H1 (cell line): ENCODE measurements at regions not wholly inside any gene's neighbourhood (a gene's known extent, or its start where the extent isn't known, plus 50 kb on each side); places are given as distances from the start of the nearest gene placed in this dataset.

Experiments used
- CTCF ChIA-PET: fragments of 300-600 bp; sonication (Branson Sonifier 250); formaldehyde crosslinking; loops from one replicate; lab custom pipeline; 2021; ENCODE audit not compliant: partially characterized antibody; lab: Charles Lee
- POLR2A ChIA-PET: fragments of 300-600 bp; sonication (Branson Sonifier 250); formaldehyde crosslinking; loops from one replicate; lab custom pipeline; 2021; ENCODE audit warnings: inconsistent platforms; ENCODE audit not compliant: partially characterized antibody; lab: Charles Lee
- DNase-seq, 2 experiments: peaks; one replicate each; pipeline versions ENCODE4 v3.0.0 to v3.0.0-alpha.2; 2010 to 2022; ENCODE audit warnings: low spot score in 2 of 2, low read depth in 1 of 2, mixed read lengths in 1 of 2
- FAIRE-seq: peaks from 2 replicates; lab custom pipeline; 2011; peaks lifted over from hg19 to GRCh38; lab: Jason Lieb, UNC
- H2AFZ ChIP-seq: 2 replicates; pipeline ENCODE4 v1.8.1; 2012; ENCODE audit warnings: low read length, inconsistent platforms
- H2AK5ac ChIP-seq: 2 replicates; pipeline ENCODE4 v1.6.1; 2013; ENCODE audit warnings: low read depth, low read length
- H2BK120ac ChIP-seq: replicated peaks from 2 replicates; pipeline ENCODE3; 2013; ENCODE audit warnings: low read depth, low read length, inconsistent platforms
- H2BK12ac ChIP-seq: 2 replicates; pipeline ENCODE4 v1.6.1; 2013; ENCODE audit warnings: low read depth, low read length
- H2BK15ac ChIP-seq: 2 replicates; pipeline ENCODE4 v1.6.1; 2013; ENCODE audit warnings: low read length
- H2BK20ac ChIP-seq: 2 replicates; pipeline ENCODE4 v1.6.1; 2013; ENCODE audit warnings: low read length
- H2BK5ac ChIP-seq: 2 replicates; pipeline ENCODE4 v1.6.1; 2013; ENCODE audit warnings: low read depth, low read length
- H3K14ac ChIP-seq: 2 replicates; pipeline ENCODE4 v1.6.1; 2013; ENCODE audit warnings: inconsistent platforms; ENCODE audit not compliant: insufficient read length
- H3K18ac ChIP-seq: 2 replicates; pipeline ENCODE4 v1.6.1; 2013; ENCODE audit warnings: low read length; ENCODE audit errors: extremely low read depth
- H3K23ac ChIP-seq: 2 replicates; pipeline ENCODE4 v1.6.1; 2013; ENCODE audit warnings: inconsistent platforms; ENCODE audit not compliant: insufficient read length
- H3K23me2 ChIP-seq: 2 replicates; pipeline ENCODE4 v1.6.1; 2013; ENCODE audit warnings: low read depth, low read length
- H3K27ac ChIP-seq: 2 replicates; pipeline ENCODE4 v1.6.1; 2011; ENCODE audit warnings: low read depth, low read length, inconsistent platforms
- H3K27me3 ChIP-seq, 4 experiments: replicated peaks in 1 of 4; 1 replicate in 1 of 4; 2 replicates in 3 of 4; pipeline versions ENCODE4 v1.6.1 to v1.8.1; 2011 to 2013; ENCODE audit warnings: low read length in 3 of 4, mild to moderate bottlenecking in 3 of 4, inconsistent platforms in 2 of 4, mixed read lengths in 2 of 4, moderate library complexity in 1 of 4; ENCODE audit not compliant: control insufficient read depth in 3 of 4, insufficient read depth in 3 of 4; ENCODE audit errors: extremely low read depth in 1 of 4
- H3K36me3 ChIP-seq, 4 experiments: 2 replicates each; pipeline versions ENCODE4 v1.6.1 to v1.8.1; 2011 to 2013; ENCODE audit warnings: mild to moderate bottlenecking in 4 of 4, low read length in 3 of 4, moderate library complexity in 2 of 4, control low read depth in 1 of 4, inconsistent platforms in 1 of 4; ENCODE audit not compliant: insufficient read depth in 4 of 4, control insufficient read depth in 2 of 4
- H3K4ac ChIP-seq: replicated peaks from 2 replicates; pipeline ENCODE3; 2013; ENCODE audit warnings: low read length, low read depth, mixed read lengths, inconsistent platforms; ENCODE audit not compliant: insufficient read length
- H3K4me1 ChIP-seq, 4 experiments: replicated peaks in 1 of 4; 1 replicate in 1 of 4; 2 replicates in 3 of 4; pipeline versions ENCODE4 v1.6.1 to v1.8.1; 2011 to 2013; ENCODE audit warnings: low read length in 3 of 4, inconsistent platforms in 2 of 4, mixed read lengths in 1 of 4; ENCODE audit not compliant: insufficient read depth in 4 of 4, control insufficient read depth in 3 of 4
- H3K4me2 ChIP-seq, 2 experiments: 2 replicates each; pipeline versions ENCODE4 v1.6.1 to v1.8.1; 2011 to 2013; ENCODE audit warnings: low read depth in 2 of 2, low read length in 2 of 2, control low read depth in 1 of 2, inconsistent platforms in 1 of 2, mild to moderate bottlenecking in 1 of 2; ENCODE audit not compliant: insufficient read depth in 1 of 2
- H3K4me3 ChIP-seq, 4 experiments: fragments of 200-600, 300-600 bp in 1 of 4; sonication (generic), shearing (Covaris generic), sonication (Bioruptor Twin) in 1 of 4; 2 replicates each; pipeline versions ENCODE4 v1.5.1 to v1.8.1; 2011 to 2016; ENCODE audit warnings: low read length in 4 of 4, low read depth in 3 of 4, control low read depth in 2 of 4, inconsistent platforms in 2 of 4, mild to moderate bottlenecking in 2 of 4, mixed read lengths in 1 of 4, moderate library complexity in 1 of 4; ENCODE audit not compliant: insufficient read depth in 2 of 4; ENCODE audit errors: extremely low read depth in 1 of 4
- H3K56ac ChIP-seq: replicated peaks from 2 replicates; pipeline ENCODE3; 2013; ENCODE audit warnings: low read depth, mild to moderate bottlenecking, mixed read lengths, low read length, inconsistent platforms; ENCODE audit not compliant: insufficient read length
- H3K79me1 ChIP-seq: 2 replicates; pipeline ENCODE4 v1.6.1; 2013; ENCODE audit warnings: low read depth, low read length, control low read depth
- H3K79me2 ChIP-seq, 2 experiments: 2 replicates each; pipeline versions ENCODE4 v1.6.1 to v1.8.1; 2012 to 2013; ENCODE audit warnings: low read length in 2 of 2, mild to moderate bottlenecking in 2 of 2, inconsistent platforms in 1 of 2; ENCODE audit not compliant: insufficient read depth in 2 of 2, control insufficient read depth in 1 of 2
- H3K9ac ChIP-seq, 4 experiments: replicated peaks in 1 of 4; 1 replicate in 1 of 4; 2 replicates in 3 of 4; pipeline versions ENCODE4 v1.6.1 to v1.8.1; 2011 to 2013; ENCODE audit warnings: low read depth in 3 of 4, low read length in 3 of 4, control low read depth in 2 of 4, mild to moderate bottlenecking in 2 of 4, moderate library complexity in 2 of 4, inconsistent platforms in 1 of 4; ENCODE audit errors: extremely low read depth in 1 of 4
- H3K9me3 ChIP-seq, 2 experiments: 2 replicates each; pipeline versions ENCODE4 v1.6.1 to v1.8.1; 2012 to 2013; ENCODE audit warnings: mild to moderate bottlenecking in 2 of 2, moderate library complexity in 2 of 2, control low read depth in 1 of 2, inconsistent platforms in 1 of 2, low read depth in 1 of 2, low read length in 1 of 2, mixed read lengths in 1 of 2; ENCODE audit not compliant: insufficient read depth in 2 of 2
- H4K20me1 ChIP-seq, 2 experiments: replicated peaks in 1 of 2; 2 replicates each; pipeline versions ENCODE3 to v1.8.1; 2011 to 2013; ENCODE audit warnings: inconsistent platforms in 2 of 2, low read length in 2 of 2, mild to moderate bottlenecking in 1 of 2; ENCODE audit not compliant: insufficient read depth in 2 of 2, control insufficient read depth in 1 of 2
- H4K5ac ChIP-seq: 2 replicates; pipeline ENCODE4 v1.6.1; 2013; ENCODE audit warnings: low read length, low read depth, mixed read lengths, inconsistent platforms; ENCODE audit not compliant: insufficient read length
- H4K8ac ChIP-seq: 2 replicates; pipeline ENCODE4 v1.8.0; 2013; ENCODE audit warnings: mild to moderate bottlenecking, moderate library complexity, low read length, inconsistent platforms; ENCODE audit not compliant: insufficient read depth; ENCODE audit errors: extremely low read depth
- H4K91ac ChIP-seq: replicated peaks from 2 replicates; pipeline ENCODE3; 2013; ENCODE audit warnings: low read length, mixed read lengths, inconsistent platforms; ENCODE audit not compliant: insufficient read length
- CHD1 ChIP-seq: IDR thresholded peaks from 2 replicates; pipeline ENCODE4 v1.6.1; 2012; ENCODE audit warnings: low read depth, low read length, improper control_type of control experiment
- WGBS, 2 experiments: shearing (Covaris generic) in 1 of 2; methylation state at CpG; one replicate each; pipeline versions ENCODE4 v1.1.6 to v1.1.7; 2013 to 2015; ENCODE audit warnings: low lambda C conversion rate in 2 of 2, mixed read lengths in 2 of 2, inconsistent platforms in 1 of 2, low coverage in 1 of 2, missing lambda C conversion rate in 1 of 2; ENCODE audit not compliant: insufficient replicate concordance in 2 of 2, insufficient coverage in 1 of 2, insufficient read length in 1 of 2; ENCODE audit errors: extremely low coverage in 1 of 2, missing lambda C conversion rate in 1 of 2; 5-methylcytosine and 5-hydroxymethylcytosine counted together

- Histone ChIP-seq H3K4me2 (no peak overlapping the region), H2BK20ac (no peak overlapping the region), H3K79me2 (no peaks in the 10 kb centered on the region), H3K4me3 (no peak overlapping the region), H4K8ac (no peak overlapping the region), H3K9me3 (no peaks in the 10 kb centered on the region), H3K56ac (no peak overlapping the region), H4K20me1 (no peaks in the 10 kb centered on the region), H3K23ac (no peak overlapping the region), H3K36me3 (no peaks in the 10 kb centered on the region), H4K5ac (no peak overlapping the region), H3K14ac (no peak overlapping the region), H3K4ac (no peak overlapping the region), H3K18ac (no peak overlapping the region), H3K9ac (no peak overlapping the region), H2AK5ac (no peak overlapping the region), H3K27me3 (no peaks in the 10 kb centered on the region), H2BK12ac (no peak overlapping the region), H4K91ac (no peak overlapping the region), H2BK5ac (no peak overlapping the region), H3K23me2 (no peaks in the 10 kb centered on the region; the same call in 1 of the 2 replicates), H2BK15ac (no peak overlapping the region), H2AFZ (no peak overlapping the region), H3K27ac (no peak overlapping the region), H2BK120ac (no peak overlapping the region), H3K79me1 (no peaks in the 10 kb centered on the region), H3K4me1 (no peaks in the 10 kb centered on the region)
- CTCF ChIA-PET = interaction anchor here (0.6 kb wide), 1 partner anchor 44 kb away, joined by 3 read pairs; no protein-coding TSS in a partner anchor
- WGBS, 2 experiments = 36% methylated on average over 1 of the region's 1 CpG; no CpG with 5 or more reads in 1 of the 2 experiments
- POLR2A ChIA-PET = no interaction called here
- FAIRE-seq (no peak), DNase-seq (no peak)
- no peak for TF ChIP-seq CHD1
Observed at GRCh38 chr4:117420948-117421347, 335.6 kb upstream of the TRAM1L1 start.
